ENCODE measurements at regions not wholly inside any gene's neighbourhood (a gene's known extent, or its start where the extent isn't known, plus 50 kb on each side); places are given as distances from the start of the nearest gene placed in this dataset.

DNA sequence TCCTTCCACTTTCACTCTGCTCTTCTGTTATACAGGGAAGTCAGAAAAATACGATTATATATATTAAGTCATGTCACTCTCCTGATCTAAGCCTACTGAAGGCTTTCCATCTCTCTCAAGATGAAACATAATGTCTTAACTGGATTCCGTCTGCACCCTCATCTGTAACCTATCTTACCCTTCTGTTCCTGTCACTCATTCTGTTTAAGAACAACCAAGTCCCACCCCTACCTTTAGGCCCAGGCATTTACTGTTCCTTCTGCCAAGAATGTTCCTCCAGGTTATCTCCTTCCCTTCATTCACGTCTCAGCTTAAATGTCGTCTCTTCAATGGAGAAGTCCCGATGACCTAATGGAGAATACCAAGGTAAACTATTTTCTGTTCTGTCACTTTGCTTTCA, 1802.4 kb downstream of the MRPL39 start:
- TF ChIP-seq, protein P1, sequence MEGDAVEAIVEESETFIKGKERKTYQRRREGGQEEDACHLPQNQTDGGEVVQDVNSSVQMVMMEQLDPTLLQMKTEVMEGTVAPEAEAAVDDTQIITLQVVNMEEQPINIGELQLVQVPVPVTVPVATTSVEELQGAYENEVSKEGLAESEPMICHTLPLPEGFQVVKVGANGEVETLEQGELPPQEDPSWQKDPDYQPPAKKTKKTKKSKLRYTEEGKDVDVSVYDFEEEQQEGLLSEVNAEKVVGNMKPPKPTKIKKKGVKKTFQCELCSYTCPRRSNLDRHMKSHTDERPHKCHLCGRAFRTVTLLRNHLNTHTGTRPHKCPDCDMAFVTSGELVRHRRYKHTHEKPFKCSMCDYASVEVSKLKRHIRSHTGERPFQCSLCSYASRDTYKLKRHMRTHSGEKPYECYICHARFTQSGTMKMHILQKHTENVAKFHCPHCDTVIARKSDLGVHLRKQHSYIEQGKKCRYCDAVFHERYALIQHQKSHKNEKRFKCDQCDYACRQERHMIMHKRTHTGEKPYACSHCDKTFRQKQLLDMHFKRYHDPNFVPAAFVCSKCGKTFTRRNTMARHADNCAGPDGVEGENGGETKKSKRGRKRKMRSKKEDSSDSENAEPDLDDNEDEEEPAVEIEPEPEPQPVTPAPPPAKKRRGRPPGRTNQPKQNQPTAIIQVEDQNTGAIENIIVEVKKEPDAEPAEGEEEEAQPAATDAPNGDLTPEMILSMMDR (IDR thresholded peaks at IDR 0.05; ENCODE audit: control insufficient read depth, insufficient read depth, low read depth, low read length, missing control alignments), result no peak
- no peak for DNase-seq (ENCODE audit: low read depth)
- H3K4me3 ChIP-seq (ENCODE audit: control insufficient read depth, low read depth, low read length), result no peak overlapping the region

DNA sequence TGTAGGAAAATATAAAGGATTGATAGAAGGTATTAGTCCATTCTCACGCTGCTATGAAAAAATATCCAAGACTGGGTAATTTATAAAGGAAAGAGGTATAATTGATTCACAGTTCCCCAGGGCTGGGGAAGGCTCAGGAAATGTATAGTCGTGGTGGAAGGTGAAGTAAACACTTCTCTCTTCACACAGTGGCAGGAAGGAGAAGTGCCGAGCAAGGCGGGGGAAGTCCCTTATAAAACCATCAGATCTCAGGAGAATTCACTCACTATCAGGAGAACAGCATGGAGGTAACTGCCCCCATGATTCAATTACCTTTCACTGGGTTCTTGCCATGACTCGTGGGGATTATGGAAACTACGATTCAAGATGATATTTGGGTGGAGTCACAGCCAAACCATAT, 1806.0 kb downstream of the MRPL39 start:
- H3K4me3 ChIP-seq (ENCODE audit: control insufficient read depth, low read depth, low read length), result no peak overlapping the region

DNA sequence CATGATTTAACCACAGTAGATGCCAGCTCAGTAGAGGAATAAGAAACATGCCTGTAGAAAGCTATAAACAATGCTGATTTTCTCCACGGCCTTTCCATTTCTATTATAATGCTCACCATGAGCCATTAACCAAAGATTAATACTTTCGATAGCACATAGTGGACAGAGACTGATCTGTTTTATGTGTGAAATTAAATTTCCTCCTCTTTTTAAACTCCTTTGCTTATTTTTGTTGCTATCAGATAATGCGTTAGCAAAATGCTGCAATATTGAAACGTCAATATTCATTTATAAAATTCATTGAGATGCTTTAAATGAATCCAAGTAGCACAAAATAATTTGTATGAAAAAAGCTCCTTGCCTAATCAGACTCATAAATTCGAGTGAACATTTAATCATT, 1807.9 kb downstream of the MRPL39 start:
- no peak overlapping the region for H3K4me3 ChIP-seq (ENCODE audit: control insufficient read depth, low read depth, low read length)
- TF ChIP-seq, protein P1 (IDR thresholded peaks at IDR 0.05; ENCODE audit: control insufficient read depth, insufficient read depth, low read depth, low read length, missing control alignments), result no peak
- DNase-seq (ENCODE audit: low read depth), result no peak

More for the DNA sequence above, 1806.0 kb downstream of the MRPL39 start:
- TF ChIP-seq, protein P1 (IDR thresholded peaks at IDR 0.05; ENCODE audit: control insufficient read depth, insufficient read depth, low read depth, low read length, missing control alignments), result no peak
- DNase-seq (ENCODE audit: low read depth), result no peak

DNA sequence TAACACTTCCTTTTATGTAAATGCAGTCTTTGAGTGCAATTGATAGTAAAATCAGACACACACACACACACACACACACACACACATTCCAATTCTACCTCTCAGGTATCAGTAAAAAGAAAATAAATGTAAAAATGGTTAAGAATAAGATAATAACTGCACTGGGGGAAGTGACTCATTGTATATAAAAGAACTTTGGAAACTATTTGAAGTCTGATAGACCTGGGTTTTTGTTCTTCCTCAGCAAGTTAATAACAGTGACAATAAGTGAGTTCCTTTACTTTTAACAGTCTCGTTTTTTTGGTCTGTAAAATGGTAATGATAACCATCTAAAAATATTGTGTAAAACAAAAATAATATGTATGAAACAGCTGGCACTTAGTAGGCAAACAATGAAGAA, 1815.0 kb downstream of the MRPL39 start:
- no peak for DNase-seq (ENCODE audit: low read depth)
- TF ChIP-seq, protein P1 (IDR thresholded peaks at IDR 0.05; ENCODE audit: control insufficient read depth, insufficient read depth, low read depth, low read length, missing control alignments), result no peak
- H3K4me3 ChIP-seq (ENCODE audit: control insufficient read depth, low read depth, low read length), result no peak overlapping the region

DNA sequence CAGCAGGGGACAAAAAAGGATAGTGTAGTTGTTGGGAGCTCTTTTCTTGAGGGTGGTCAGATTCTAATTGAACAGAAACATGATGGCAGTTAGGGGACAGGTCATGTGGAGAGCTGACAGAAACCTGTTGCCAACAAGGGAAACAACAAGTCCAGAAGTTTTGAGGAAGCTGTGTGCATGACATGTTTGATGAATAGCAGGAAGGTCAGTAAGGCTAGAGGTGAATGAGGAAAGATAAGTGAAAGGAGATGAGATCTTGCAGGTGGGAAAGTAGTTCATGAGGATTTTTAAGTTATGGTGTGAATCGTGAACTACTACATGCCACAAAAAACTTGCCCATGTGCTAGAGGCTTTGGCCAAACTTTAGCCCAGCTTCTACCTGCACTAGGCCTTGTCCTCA, 1817.4 kb downstream of the MRPL39 start:
- H3K4me3 ChIP-seq (ENCODE audit: control insufficient read depth, low read depth, low read length), result no peak overlapping the region
- DNase-seq (ENCODE audit: low read depth), result no peak
- TF ChIP-seq, protein P1 (IDR thresholded peaks at IDR 0.05; ENCODE audit: control insufficient read depth, insufficient read depth, low read depth, low read length, missing control alignments), result no peak

DNA sequence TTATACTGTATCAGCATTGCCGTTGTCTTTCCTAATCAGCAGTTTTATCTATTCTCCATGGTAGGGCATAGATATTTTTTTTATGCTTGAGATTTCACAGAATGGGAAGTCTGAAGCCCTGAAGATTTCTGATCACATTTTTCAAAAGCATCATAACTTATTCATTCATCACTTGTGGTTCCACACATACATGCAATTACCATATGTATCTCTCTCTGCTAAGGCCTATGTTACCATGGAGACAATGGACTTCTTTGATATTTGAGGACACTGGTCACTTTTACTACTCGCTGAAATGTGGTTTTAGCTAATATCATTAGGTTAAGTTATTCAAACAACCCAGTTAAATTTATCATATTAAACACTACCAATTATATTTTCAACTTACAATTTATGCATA, 1827.0 kb downstream of the MRPL39 start:
- TF ChIP-seq, protein P1 (IDR thresholded peaks at IDR 0.05; ENCODE audit: control insufficient read depth, insufficient read depth, low read depth, low read length, missing control alignments), result no peak
- no peak overlapping the region for H3K4me3 ChIP-seq (ENCODE audit: control insufficient read depth, low read depth, low read length)
- DNase-seq (ENCODE audit: low read depth), result no peak

DNA sequence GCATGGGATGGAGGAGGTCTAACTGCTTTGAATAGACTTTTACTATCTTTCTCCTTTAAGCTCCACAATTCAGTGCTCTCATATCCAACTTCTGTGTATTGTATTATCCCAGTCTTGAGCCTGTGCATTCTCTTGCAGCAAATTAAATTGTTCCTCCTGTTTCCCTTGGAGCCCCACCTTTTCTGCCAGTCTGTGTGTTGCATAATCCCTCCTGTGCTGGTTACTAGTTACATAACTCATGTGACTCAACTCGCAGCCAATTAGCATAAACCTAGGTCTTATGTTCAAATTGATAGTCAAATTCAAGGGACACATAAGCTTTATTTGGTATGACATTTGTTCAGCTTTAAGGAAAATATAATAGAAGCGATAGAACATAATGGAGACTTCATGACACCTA, 1863.5 kb downstream of the MRPL39 start:
- no peak overlapping the region for H3K4me3 ChIP-seq (ENCODE audit: control insufficient read depth, low read depth, low read length)
- no peak for DNase-seq (ENCODE audit: low read depth)
- TF ChIP-seq, protein P1 (IDR thresholded peaks at IDR 0.05; ENCODE audit: control insufficient read depth, insufficient read depth, low read depth, low read length, missing control alignments), result no peak

Measured in AG09309 (cell line).